GM12872 (cell line): ENCODE measurements at regions not wholly inside any gene's neighbourhood (a gene's known extent, or its start where the extent isn't known, plus 50 kb on each side); places are given as distances from the start of the nearest gene placed in this dataset.

Source experiments
- CTCF ChIP-seq: IDR thresholded peaks from 3 replicates; pipeline ENCODE4 v1.5.1; 2011; ENCODE audit warnings: low read depth, mild to moderate bottlenecking, low read length, moderate library complexity; ENCODE audit not compliant: insufficient read depth

DNA sequence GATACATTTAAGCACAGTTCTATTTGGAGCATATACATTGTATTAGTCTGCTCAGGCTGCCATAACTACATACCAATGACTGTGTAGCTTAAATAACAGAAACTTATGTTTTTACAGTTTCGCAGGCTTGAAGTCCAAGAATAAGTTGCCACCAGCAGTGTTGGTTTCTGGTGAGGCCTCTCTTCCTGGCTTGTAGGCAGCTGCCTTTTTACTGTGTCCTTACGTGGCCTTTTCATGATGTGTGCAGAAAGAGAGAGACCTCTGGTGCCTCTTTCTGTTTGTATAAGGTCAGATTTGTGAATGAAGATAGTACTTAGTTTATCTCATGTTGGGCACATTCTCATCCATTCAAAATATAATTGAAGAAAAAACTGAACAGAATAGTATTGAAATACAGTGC lies 636.6 kb downstream of the FLRT2 start:
- TF ChIP-seq CTCF = no peak

GRCh38 chr14:86153480-86153879 lies 623.5 kb downstream of the FLRT2 start:
- TF ChIP-seq CTCF = no peak

GRCh38 chr14:86143248-86143647 lies 613.3 kb downstream of the FLRT2 start:
- no peak for TF ChIP-seq CTCF

DNA sequence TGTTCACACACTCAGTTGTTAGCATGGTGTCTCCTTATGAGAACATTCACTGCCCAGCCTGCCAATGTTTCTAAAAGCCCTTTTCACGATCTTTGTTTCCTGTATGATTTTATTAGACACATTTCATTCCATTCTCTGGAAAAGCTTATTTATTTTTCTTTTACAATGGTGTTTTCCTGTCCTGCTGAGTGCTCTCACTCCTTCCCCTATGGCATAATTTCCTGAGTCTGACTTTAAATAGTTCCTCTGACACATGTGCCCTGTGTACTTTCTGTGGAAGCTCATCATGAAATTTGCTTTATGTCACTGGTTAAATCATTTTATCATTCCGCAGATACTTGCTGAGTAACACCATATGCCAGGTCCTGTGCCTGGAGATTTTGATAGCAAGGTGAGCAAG lies 612.0 kb downstream of the FLRT2 start:
- no peak for TF ChIP-seq CTCF

- no peak for TF ChIP-seq CTCF
Observed at GRCh38 chr14:86129426-86129825, 599.5 kb downstream of the FLRT2 start.

DNA sequence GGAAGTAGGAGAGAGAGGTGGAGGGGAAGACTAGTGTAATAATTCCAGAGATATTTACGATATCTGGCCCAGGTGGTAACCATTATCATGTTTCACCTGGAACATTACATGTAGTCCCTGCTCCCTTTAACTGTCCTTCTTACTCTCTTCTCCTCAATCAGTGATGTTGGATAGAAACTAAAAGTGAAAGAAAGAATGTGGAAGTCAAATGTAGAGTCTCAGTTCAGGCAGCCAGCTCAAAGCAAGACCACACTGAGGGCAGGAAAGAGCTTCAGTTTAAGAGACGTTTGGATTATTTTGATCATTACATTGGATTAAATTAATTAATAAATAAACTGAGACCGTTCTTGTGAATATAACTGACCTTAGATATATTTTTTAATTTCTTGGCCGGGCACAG lies 594.4 kb downstream of the FLRT2 start:
- no peak for TF ChIP-seq CTCF

DNA sequence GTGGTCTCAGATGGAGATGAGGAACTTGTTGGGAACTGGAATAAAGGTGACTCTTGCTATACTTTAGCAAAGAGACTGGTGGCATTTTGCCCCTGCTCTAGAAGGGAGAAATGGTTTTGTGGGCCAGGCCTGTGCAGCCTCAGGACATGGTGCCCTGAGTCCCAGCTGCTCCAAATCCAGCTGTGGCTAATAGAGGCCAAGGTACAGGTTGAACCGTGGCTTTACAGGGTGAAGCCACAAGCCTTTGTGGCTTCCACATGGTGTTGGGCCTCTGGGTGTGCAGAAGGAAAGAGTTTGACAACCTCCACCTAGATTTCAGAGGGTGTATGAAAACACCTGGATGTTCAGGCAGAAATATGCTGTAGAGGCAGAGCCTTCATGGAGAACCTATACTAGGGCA lies 586.0 kb downstream of the FLRT2 start:
- TF ChIP-seq CTCF = no peak
